Stimulated activated CD4-positive, alpha-beta T cell treated with anti-CD3 and anti-CD28 coated beads, TNF-alpha, amount 100 ng/mL, for 24 hours (primary cell): ENCODE measurements at regions not wholly inside any gene's neighbourhood (a gene's known extent, or its start where the extent isn't known, plus 50 kb on each side); places are given as distances from the start of the nearest gene placed in this dataset.
"Not testable (repeated sequence)": the region's sequence is repeated elsewhere in the genome, so short reads cannot be mapped to it uniquely, and the experiment has no call there.

Source experiments
- DNase-seq, 3 experiments: peaks; one replicate each; pipeline ENCODE4 v3.0.0-alpha.2; 2020; ENCODE audit warnings: low read depth in 3 of 3

GRCh38 chr6:115067690-115068447, 725.0 kb upstream of the HS3ST5 start:
- no peak for DNase-seq

GRCh38 chr6:115064680-115065079, 721.9 kb upstream of the HS3ST5 start:
- no peak for DNase-seq

- no peak for DNase-seq
Measured at GRCh38 chr6:115060581-115060980, 717.8 kb upstream of the HS3ST5 start.

- DNase-seq, result no peak
Measured at GRCh38 chr6:115058414-115059211, 715.8 kb upstream of the HS3ST5 start.

- DNase-seq, result no peak
Measured at GRCh38 chr6:115055579-115055978, 712.8 kb upstream of the HS3ST5 start.

GRCh38 chr6:115054242-115054641, 711.4 kb upstream of the HS3ST5 start:
- DNase-seq, result not testable (repeated sequence)

GRCh38 chr6:115053169-115053860, 710.5 kb upstream of the HS3ST5 start:
- no peak for DNase-seq

- DNase-seq, result no peak
Measured at GRCh38 chr6:115016593-115016992, 673.8 kb upstream of the HS3ST5 start.

GRCh38 chr6:115004982-115005381, 662.2 kb upstream of the HS3ST5 start:
- no peak for DNase-seq

GRCh38 chr6:115004204-115004603, 661.4 kb upstream of the HS3ST5 start:
- no peak for DNase-seq

- DNase-seq, result no peak
Measured at GRCh38 chr6:115001731-115002350, 659.0 kb upstream of the HS3ST5 start.

GRCh38 chr6:115000736-115001135, 657.9 kb upstream of the HS3ST5 start:
- DNase-seq, result no peak

GRCh38 chr6:114998492-114998891, 655.7 kb upstream of the HS3ST5 start:
- DNase-seq, result no peak

- no peak for DNase-seq
Measured at GRCh38 chr6:114997813-114998292, 655.0 kb upstream of the HS3ST5 start.

- DNase-seq, result no peak
Measured at GRCh38 chr6:114995526-114995925, 652.7 kb upstream of the HS3ST5 start.

GRCh38 chr6:114989279-114989964, 646.6 kb upstream of the HS3ST5 start:
- DNase-seq, result no peak

GRCh38 chr6:114987281-114987680, 644.5 kb upstream of the HS3ST5 start:
- DNase-seq, result no peak

GRCh38 chr6:114955363-114955762, 612.5 kb upstream of the HS3ST5 start:
- DNase-seq, result no peak

- no peak for DNase-seq
Measured at GRCh38 chr6:114952229-114952628, 609.4 kb upstream of the HS3ST5 start.

GRCh38 chr6:114945392-114945791, 602.6 kb upstream of the HS3ST5 start:
- DNase-seq, result no peak

GRCh38 chr6:114941078-114941477, 598.3 kb upstream of the HS3ST5 start:
- no peak for DNase-seq
